Transverse colon (tissue), 4 donors: ENCODE measurements at regions not wholly inside any gene's neighbourhood (a gene's known extent, or its start where the extent isn't known, plus 50 kb on each side); places are given as distances from the start of the nearest gene placed in this dataset.

ENCODE experiments used
- DNase-seq: peaks from one replicate; pipeline ENCODE4 v3.0.0-alpha.2; 2019
- H3K27ac ChIP-seq, 4 donors: fragments of 200-600 bp; sonication (generic); 2 replicates each; pipeline ENCODE4 v1.5.1; 2016 to 2018; ENCODE audit warnings: inconsistent platforms in 4 of 4
- H3K27me3 ChIP-seq: fragments of 200-600 bp; sonication (generic); 2 replicates; pipeline ENCODE4 v1.5.1; 2017; ENCODE audit warnings: inconsistent platforms
- H3K36me3 ChIP-seq, 4 donors: fragments of 200-600 bp; sonication (generic); 2 replicates each; pipeline ENCODE4 v1.5.1; 2017 to 2019; ENCODE audit warnings: inconsistent platforms in 4 of 4
- H3K4me1 ChIP-seq, 4 donors: fragments of 200-600 bp; sonication (generic); 2 replicates each; pipeline ENCODE4 v1.5.1; 2017 to 2020; ENCODE audit warnings: inconsistent platforms in 4 of 4
- H3K4me3 ChIP-seq, 4 donors: fragments of 200-600 bp; sonication (generic); 1 replicate in 1 of 4; 2 replicates in 3 of 4; pipeline versions ENCODE4 v1.5.1 to v1.6.1; 2017 to 2019; ENCODE audit warnings: inconsistent platforms in 4 of 4
- H3K9me3 ChIP-seq, 2 donors: fragments of 200-600 bp; sonication (generic); 2 replicates each; pipeline ENCODE4 v1.5.1; 2017 to 2019; ENCODE audit warnings: inconsistent platforms in 2 of 2
- EP300 ChIP-seq: sonication (generic); formaldehyde crosslinking; IDR thresholded peaks from one replicate; pipeline ENCODE4 v1.6.1; 2017; ENCODE audit warnings: antibody characterized with exemption, low read depth
- POLR2A ChIP-seq: fragments of 450-650 bp; IDR thresholded peaks from one replicate; pipeline ENCODE4 v1.6.1; 2016; ENCODE audit warnings: antibody characterized with exemption, mild to moderate bottlenecking, moderate library complexity
- POLR2AphosphoS5 ChIP-seq, 3 donors: sonication (generic); formaldehyde crosslinking; IDR thresholded peaks; one replicate each; pipeline ENCODE4 v1.6.1; 2016; ENCODE audit warnings: antibody characterized with exemption in 3 of 3
- WGBS, 2 donors: methylation state at CpG; one replicate each; pipeline ENCODE4 v1.1.5; 2018; ENCODE audit warnings: low coverage in 1 of 2; 5-methylcytosine and 5-hydroxymethylcytosine counted together
- in situ Hi-C, 4 donors: fragments of 200-750 bp; cut with MboI; loops; one replicate each; pipeline versions ENCODE4 v1.15.0 to v1.15.1; 2017; ENCODE audit warnings: low sequenced_read_pairs in 3 of 4, low pct_ligation_motif_present in 1 of 4, low pct_unique_long_range_greater_than_20kb in 1 of 4
- intact Hi-C: fragments of 100-400 bp; cut with DNase I; formaldehyde crosslinking; loops from one replicate; pipeline ENCODE4 v1.15.1; 2023; ENCODE audit warnings: low total_unique reads
- TF ChIP-seq, protein P1 (sequence below), 5 experiments: fragments of 200-600 bp in 3 of 5; fragments of 450-650 bp in 2 of 5; sonication (generic) in 3 of 5; IDR thresholded peaks; 1 replicate in 2 of 5; 2 replicates in 3 of 5; pipeline ENCODE4 v1.5.1; 2016 to 2017; ENCODE audit warnings: antibody characterized with exemption in 5 of 5, inconsistent platforms in 3 of 5, mild to moderate bottlenecking in 2 of 5, moderate library complexity in 1 of 5

GRCh38 chr2:146429366-146429765 lies 1415.5 kb upstream of the ACVR2A start:
- Histone ChIP-seq H3K36me3 (no peaks in the 10 kb centered on the region), H3K4me3 (no peak overlapping the region), H3K27me3 (no peaks in the 10 kb centered on the region), H3K4me1 (no peaks in the 10 kb centered on the region), H3K27ac (no peak overlapping the region), H3K9me3 (no peaks in the 10 kb centered on the region)
- in situ Hi-C loops (no loop called here), intact Hi-C loops (no loop called here)
- no peak for DNase-seq
- no peak for TF ChIP-seq EP300
- TF ChIP-seq POLR2AphosphoS5 (IDR thresholded peaks at IDR 0.05): no peak
- no peak for TF ChIP-seq POLR2A
- TF ChIP-seq, protein P1, sequence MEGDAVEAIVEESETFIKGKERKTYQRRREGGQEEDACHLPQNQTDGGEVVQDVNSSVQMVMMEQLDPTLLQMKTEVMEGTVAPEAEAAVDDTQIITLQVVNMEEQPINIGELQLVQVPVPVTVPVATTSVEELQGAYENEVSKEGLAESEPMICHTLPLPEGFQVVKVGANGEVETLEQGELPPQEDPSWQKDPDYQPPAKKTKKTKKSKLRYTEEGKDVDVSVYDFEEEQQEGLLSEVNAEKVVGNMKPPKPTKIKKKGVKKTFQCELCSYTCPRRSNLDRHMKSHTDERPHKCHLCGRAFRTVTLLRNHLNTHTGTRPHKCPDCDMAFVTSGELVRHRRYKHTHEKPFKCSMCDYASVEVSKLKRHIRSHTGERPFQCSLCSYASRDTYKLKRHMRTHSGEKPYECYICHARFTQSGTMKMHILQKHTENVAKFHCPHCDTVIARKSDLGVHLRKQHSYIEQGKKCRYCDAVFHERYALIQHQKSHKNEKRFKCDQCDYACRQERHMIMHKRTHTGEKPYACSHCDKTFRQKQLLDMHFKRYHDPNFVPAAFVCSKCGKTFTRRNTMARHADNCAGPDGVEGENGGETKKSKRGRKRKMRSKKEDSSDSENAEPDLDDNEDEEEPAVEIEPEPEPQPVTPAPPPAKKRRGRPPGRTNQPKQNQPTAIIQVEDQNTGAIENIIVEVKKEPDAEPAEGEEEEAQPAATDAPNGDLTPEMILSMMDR (IDR thresholded peaks at IDR 0.05): no peak

DNA sequence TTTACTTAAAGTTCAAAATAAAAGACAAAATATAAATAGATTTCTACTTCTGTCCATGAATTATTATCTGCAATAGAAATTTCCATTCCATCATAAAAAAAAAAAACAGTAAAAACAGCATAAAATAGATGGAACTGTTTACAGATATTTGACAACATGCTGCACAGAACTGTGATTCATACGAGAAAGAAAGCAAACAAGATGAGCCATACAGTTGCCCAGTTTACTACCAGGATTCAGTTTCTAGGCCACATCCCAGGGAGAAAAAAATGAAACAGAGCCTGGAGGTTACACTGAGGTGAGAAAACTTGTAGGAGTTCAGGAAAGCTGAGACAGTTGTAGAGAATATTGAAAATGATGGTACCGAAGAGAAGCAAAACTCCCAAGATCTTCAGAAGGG lies 1426.9 kb upstream of the ACVR2A start:
- H3K4me1 ChIP-seq: no peaks in the 10 kb centered on the region
- intact Hi-C loops (loop anchor here (10.0 kb wide), 1 partner anchor 257 kb away; no protein-coding TSS in a partner anchor), in situ Hi-C loops (no loop called here)
- H3K9me3 ChIP-seq: no peaks in the 10 kb centered on the region
- no peaks in the 10 kb centered on the region for H3K27me3 ChIP-seq
- H3K27ac ChIP-seq: no peak overlapping the region
- no peak overlapping the region for H3K4me3 ChIP-seq
- TF ChIP-seq EP300: no peak
- no peak for TF ChIP-seq POLR2A
- TF ChIP-seq, protein P1 (IDR thresholded peaks at IDR 0.05): no peak
- no peak for TF ChIP-seq POLR2AphosphoS5 (IDR thresholded peaks at IDR 0.05)
- DNase-seq: no peak
- WGBS, 2 donors: 40 to 65% methylated on average over 1 to 2 of the region's 2 CpGs
- H3K36me3 ChIP-seq: no peaks in the 10 kb centered on the region

DNA sequence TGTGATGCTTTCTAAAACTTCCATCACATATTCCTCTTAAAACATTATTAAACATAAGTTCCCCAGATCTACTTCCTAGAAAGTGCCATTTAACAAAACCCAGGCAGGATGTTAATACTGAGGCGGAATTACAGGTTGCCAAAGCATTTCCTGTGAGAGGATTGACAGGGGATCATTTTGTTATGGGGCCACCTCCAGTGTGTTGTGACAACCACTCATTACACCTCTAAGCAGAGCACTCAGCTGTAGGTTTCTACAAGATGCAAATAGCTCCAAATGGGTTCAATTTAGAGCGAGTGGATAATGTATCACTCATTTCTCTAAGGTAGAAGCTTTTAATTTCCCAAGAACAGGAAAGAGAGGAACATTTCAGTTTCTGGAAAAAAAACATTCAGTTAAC lies 1429.5 kb upstream of the ACVR2A start:
- no peaks in the 10 kb centered on the region for H3K4me1 ChIP-seq
- WGBS, 2 donors: 80 to 86% methylated on average over 2 of the region's 2 CpGs
- H3K27ac ChIP-seq: no peak overlapping the region
- intact Hi-C loops (loop anchor here (10.0 kb wide), 1 partner anchor 260 kb away; no protein-coding TSS in a partner anchor), in situ Hi-C loops (no loop called here)
- DNase-seq: no peak
- no peaks in the 10 kb centered on the region for H3K27me3 ChIP-seq
- H3K4me3 ChIP-seq: no peak overlapping the region
- no peak for TF ChIP-seq POLR2AphosphoS5 (IDR thresholded peaks at IDR 0.05)
- TF ChIP-seq, protein P1 (IDR thresholded peaks at IDR 0.05): no peak
- TF ChIP-seq POLR2A: no peak
- TF ChIP-seq EP300: no peak
- H3K36me3 ChIP-seq: no peaks in the 10 kb centered on the region
- no peaks in the 10 kb centered on the region for H3K9me3 ChIP-seq

DNA sequence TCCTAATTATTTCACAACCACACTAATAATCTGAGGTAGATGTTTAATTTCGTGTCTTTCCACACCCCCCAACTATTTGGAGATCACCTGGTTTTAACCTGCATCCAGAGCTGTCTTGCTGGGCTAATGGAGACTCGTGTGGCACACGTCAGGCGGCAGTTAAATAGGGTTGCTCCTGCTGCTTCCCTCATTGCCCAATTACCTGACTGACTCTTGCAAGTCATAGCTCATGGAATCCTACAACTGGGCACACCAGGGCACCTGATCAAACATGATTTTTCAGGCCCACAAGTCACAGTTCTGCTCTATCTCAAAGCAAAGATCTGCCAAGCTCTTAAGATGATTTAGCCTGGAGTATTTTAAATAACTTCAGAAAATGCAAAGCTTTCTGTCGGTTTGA lies 1430.4 kb upstream of the ACVR2A start:
- Histone ChIP-seq H3K27ac (no peak overlapping the region), H3K4me1 (no peaks in the 10 kb centered on the region), H3K9me3 (no peaks in the 10 kb centered on the region), H3K36me3 (no peaks in the 10 kb centered on the region), H3K4me3 (no peak overlapping the region), H3K27me3 (no peaks in the 10 kb centered on the region)
- WGBS, 2 donors: 52 to 62% methylated on average over 5 of the region's 5 CpGs
- no peak for DNase-seq
- no peak for TF ChIP-seq EP300
- TF ChIP-seq POLR2A: no peak
- TF ChIP-seq, protein P1 (IDR thresholded peaks at IDR 0.05): no peak
- TF ChIP-seq POLR2AphosphoS5 (IDR thresholded peaks at IDR 0.05): no peak
- in situ Hi-C loops: no loop called here
- intact Hi-C loops: loop anchor here (10.0 kb wide), 1 partner anchor 260 kb away; no protein-coding TSS in a partner anchor
